Epithelial cell of proximal tubule (primary cell): ENCODE measurements at regions not wholly inside any gene's neighbourhood (a gene's known extent, or its start where the extent isn't known, plus 50 kb on each side); places are given as distances from the start of the nearest gene placed in this dataset.

Experiments
- DNase-seq: peaks from one replicate; pipeline ENCODE4 v3.0.0-alpha.2; 2011; ENCODE audit warnings: low read depth
- H3K4me3 ChIP-seq: 2 replicates; pipeline ENCODE4 v1.5.1; 2011; ENCODE audit warnings: low read depth, mild to moderate bottlenecking, low read length
- TF ChIP-seq, protein P1 (sequence below): conservative IDR thresholded peaks from 2 replicates; pipeline ENCODE4 v1.5.1; 2012; ENCODE audit warnings: low read depth, mild to moderate bottlenecking, low read length

DNA sequence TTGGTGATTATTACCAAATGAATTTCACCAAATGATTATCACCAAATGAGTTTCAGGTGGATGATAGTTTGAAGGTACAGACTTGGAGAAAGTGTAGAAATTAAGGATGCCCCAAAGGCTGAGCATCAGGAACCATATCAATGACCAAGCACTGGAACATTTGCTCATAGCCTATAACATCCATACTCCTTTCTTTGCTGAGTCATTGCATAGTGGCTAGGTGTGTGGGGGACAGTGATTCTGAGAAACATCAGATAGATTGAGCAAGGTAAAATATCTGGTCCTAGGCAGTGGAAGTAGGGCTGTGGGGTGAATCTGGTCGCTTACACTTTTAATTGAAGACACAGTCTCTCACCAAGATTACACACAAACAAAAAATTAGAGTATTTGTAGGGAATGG is 1362.5 kb upstream of the PABPC4L start:
- TF ChIP-seq, protein P1, sequence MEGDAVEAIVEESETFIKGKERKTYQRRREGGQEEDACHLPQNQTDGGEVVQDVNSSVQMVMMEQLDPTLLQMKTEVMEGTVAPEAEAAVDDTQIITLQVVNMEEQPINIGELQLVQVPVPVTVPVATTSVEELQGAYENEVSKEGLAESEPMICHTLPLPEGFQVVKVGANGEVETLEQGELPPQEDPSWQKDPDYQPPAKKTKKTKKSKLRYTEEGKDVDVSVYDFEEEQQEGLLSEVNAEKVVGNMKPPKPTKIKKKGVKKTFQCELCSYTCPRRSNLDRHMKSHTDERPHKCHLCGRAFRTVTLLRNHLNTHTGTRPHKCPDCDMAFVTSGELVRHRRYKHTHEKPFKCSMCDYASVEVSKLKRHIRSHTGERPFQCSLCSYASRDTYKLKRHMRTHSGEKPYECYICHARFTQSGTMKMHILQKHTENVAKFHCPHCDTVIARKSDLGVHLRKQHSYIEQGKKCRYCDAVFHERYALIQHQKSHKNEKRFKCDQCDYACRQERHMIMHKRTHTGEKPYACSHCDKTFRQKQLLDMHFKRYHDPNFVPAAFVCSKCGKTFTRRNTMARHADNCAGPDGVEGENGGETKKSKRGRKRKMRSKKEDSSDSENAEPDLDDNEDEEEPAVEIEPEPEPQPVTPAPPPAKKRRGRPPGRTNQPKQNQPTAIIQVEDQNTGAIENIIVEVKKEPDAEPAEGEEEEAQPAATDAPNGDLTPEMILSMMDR = no peak
- no peak for DNase-seq
- no peak overlapping the region for H3K4me3 ChIP-seq

DNA sequence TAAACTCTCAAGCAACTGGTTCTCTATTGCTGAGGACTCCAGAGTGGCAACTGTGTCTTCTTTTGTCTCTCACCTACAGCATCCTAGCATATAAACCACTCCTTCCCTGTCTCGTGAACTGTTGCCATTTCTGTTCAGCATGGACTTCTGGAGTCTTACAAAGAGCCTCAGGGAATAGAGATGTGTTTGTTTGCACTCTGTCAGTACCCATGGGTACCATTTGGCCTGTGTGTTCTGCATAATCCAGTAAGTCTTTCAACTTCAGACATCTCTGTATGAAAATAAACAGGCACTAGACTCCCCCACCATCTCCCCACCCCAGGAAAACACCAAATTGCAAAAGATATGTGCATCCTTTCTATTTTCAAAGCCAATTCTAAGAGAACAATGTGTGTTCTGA is 1351.6 kb upstream of the PABPC4L start:
- DNase-seq = no peak
- no peak overlapping the region for H3K4me3 ChIP-seq
- TF ChIP-seq, protein P1 = no peak

DNA sequence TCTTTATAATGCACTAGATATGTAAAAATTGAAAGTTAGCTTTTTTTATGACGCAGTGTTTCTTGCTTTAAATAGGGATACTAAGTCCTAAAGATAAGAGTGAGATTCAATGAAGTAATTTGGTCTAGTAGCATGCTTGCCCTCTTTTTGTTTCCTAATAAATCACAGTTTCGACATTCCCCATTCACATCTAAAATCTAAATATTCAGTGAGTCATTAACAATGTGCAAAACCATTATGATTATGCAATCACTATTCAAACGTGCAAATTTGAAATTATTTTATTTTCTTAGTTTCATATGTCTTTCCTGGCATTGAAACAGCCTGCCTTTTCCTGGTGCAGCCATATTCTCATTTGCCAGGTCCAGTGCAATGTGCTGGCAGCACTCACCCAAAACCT is 1350.5 kb upstream of the PABPC4L start:
- TF ChIP-seq, protein P1 = no peak
- no peak for DNase-seq
- no peak overlapping the region for H3K4me3 ChIP-seq

DNA sequence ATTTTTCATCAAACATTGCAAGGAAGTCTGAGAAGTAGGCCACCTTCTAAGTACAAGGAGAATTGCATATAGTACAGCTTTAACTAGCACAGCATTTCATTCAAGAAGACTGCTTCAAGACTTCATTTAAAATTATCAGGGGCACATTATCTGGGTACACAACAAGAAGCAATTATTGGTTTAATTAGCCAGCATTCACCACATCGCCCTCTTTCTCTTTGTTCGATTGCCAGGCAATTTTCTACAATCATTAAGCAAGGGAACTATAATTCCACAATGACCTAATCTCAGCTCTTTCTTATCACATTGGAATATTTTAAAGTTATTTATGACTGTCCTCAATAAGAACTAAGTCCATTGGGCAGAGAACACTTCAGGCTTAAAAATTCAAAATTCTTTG is 1347.1 kb upstream of the PABPC4L start:
- H3K4me3 ChIP-seq = no peak overlapping the region
- DNase-seq = no peak
- TF ChIP-seq, protein P1 = no peak

DNA sequence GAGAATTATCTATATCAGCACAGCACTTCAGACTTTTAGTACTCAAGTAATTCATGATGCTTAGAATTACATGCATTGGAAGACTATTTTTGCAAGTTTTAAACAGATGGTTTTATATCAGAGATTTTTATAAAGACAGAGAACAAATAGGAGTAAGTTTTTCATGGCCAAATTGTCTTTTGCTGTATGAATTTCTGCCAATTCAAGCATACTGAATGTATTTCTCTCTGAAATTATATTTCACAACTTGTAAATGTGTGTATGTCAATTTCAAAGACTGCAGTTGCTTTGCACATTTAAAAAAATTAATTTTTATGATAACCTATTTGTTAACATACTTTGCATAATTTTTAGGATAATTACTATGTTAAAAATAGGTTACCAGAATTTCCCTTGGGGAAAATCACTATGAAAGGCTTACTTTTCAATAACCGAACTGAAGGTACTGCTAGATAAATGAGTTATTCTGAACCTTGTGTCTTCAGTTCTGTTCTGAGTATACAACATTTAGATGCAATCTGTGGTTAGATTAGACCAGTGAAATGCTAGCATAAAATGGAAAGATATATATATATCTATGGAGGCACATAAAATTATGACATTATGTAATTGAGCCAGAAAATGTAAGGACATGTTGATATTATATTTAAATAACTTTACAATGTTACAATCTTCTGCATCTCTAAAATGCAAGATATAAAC is 1344.2 kb upstream of the PABPC4L start:
- no peak for DNase-seq
- no peak overlapping the region for H3K4me3 ChIP-seq
- TF ChIP-seq, protein P1 = no peak

DNA sequence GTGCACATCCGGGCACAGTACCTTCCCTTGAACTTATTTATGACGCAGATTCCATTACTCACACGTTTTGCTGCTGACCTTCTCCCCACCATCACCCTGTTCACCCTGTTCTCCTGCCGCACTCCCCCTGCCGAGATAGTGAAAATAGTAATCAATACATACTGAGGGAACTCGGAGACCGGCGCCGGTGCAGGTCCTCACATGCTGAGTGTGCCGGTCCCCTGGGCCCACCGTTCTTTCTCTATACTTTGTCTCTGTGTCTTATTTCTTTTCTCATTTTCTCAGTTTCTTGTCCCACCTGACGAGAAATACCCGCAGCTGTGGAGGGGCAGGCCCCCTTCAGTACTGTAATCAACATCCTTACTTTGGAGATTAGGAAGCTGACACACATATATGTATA is 1337.1 kb upstream of the PABPC4L start:
- no peak for DNase-seq
- TF ChIP-seq, protein P1 = no peak
- H3K4me3 ChIP-seq = no peak overlapping the region

DNA sequence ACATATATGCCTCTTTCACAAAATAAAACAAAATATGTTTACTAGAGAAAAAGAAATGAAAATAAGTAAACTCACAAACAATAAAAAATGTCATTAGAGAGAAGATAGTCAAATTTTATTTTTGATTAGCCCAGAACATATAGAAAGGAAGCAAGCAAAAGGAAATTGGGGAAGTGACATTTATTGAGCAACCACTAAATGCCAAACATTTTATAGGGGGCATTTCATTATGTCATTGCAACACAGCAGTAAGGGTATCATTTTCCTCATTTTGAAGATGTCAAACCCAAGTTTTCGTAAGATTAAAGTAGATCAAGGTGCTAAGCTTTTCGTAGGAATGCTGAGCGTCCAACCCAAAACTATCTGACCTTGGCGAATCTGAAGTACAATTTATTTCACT is 1331.5 kb upstream of the PABPC4L start:
- no peak for DNase-seq
- TF ChIP-seq, protein P1 = no peak
- no peak overlapping the region for H3K4me3 ChIP-seq
